ENCODE measurements at regions not wholly inside any gene's neighbourhood (a gene's known extent, or its start where the extent isn't known, plus 50 kb on each side); places are given as distances from the start of the nearest gene placed in this dataset.
"Not testable (repeated sequence)": the region's sequence is repeated elsewhere in the genome, so short reads cannot be mapped to it uniquely, and the experiment has no call there.

- H3K27ac ChIP-seq; H3K4me3 ChIP-seq; H3K9me3 ChIP-seq; FAIRE-seq; H3K4me1 ChIP-seq; intact Hi-C loops (cut with DNase I); H3K27me3 ChIP-seq; H3K36me3 ChIP-seq; DNase-seq: not testable (repeated sequence)
- WGBS, 2 donors, result no CpG with 5 or more reads among the region's 41 CpGs
- ATAC-seq, result peak; percentile 61 to 80 (median 70)
Observed at GRCh38 chr20:26057135-26057752, 360.6 kb upstream of the ZNF337 start.

- H3K4me1 ChIP-seq; intact Hi-C loops (cut with DNase I); H3K4me3 ChIP-seq; H3K27ac ChIP-seq; H3K9me3 ChIP-seq; H3K36me3 ChIP-seq; ATAC-seq; FAIRE-seq; H3K27me3 ChIP-seq; DNase-seq: not testable (repeated sequence)
- WGBS, 2 donors, result 88% methylated on average over 1 of the region's 4 CpGs; no CpG with 5 or more reads in 1 of the 2 donors
Observed at GRCh38 chr20:26025792-26026191, 329.1 kb upstream of the ZNF337 start.

- intact Hi-C loops (cut with DNase I); H3K27me3 ChIP-seq; H3K4me1 ChIP-seq; H3K36me3 ChIP-seq; DNase-seq; H3K4me3 ChIP-seq; H3K27ac ChIP-seq; H3K9me3 ChIP-seq: not testable (repeated sequence)
- WGBS, 2 donors, result no CpG with 5 or more reads among the region's 6 CpGs
- ATAC-seq (peak in 2 of 4 donors; percentile 29 to 53), FAIRE-seq (peak; percentile 23)
Observed at GRCh38 chr20:26010942-26011276, 314.3 kb upstream of the ZNF337 start.

- peak overlapping the region; percentile 23 to 53 (median 50) for H3K4me3 ChIP-seq
- FAIRE-seq; H3K4me1 ChIP-seq; H3K9me3 ChIP-seq; ATAC-seq; H3K27me3 ChIP-seq; intact Hi-C loops (cut with DNase I); H3K36me3 ChIP-seq: not testable (repeated sequence)
- WGBS, 2 donors, result 8 to 11% methylated on average over 6 to 10 of the region's 13 CpGs
- H3K27ac ChIP-seq, result peak overlapping the region; percentile 74 to 83 (median 80)
- peak in 3 of 6 donors; percentile 23 to 31 (median 27) for DNase-seq
Observed at GRCh38 chr20:26010224-26010941, 313.7 kb upstream of the ZNF337 start.

- FAIRE-seq; intact Hi-C loops (cut with DNase I); H3K9me3 ChIP-seq; H3K27me3 ChIP-seq; H3K36me3 ChIP-seq; H3K4me1 ChIP-seq: not testable (repeated sequence)
- H3K27ac ChIP-seq, result peak overlapping the region; percentile 74 to 83 (median 80)
- 28 to 36% methylated on average over 39 of the region's 39 CpGs for WGBS, 2 donors
- DNase-seq, result peak; percentile 85 to 96 (median 91)
- H3K4me3 ChIP-seq, result peak overlapping the region; percentile 23 to 53 (median 50)
- peak in 2 of 4 donors; percentile 65 to 74 for ATAC-seq
Observed at GRCh38 chr20:26009402-26010223, 313.0 kb upstream of the ZNF337 start.

- H3K4me1 ChIP-seq; intact Hi-C loops (cut with DNase I); H3K9me3 ChIP-seq; H3K4me3 ChIP-seq; H3K27ac ChIP-seq; DNase-seq; H3K27me3 ChIP-seq; FAIRE-seq; H3K36me3 ChIP-seq; ATAC-seq: not testable (repeated sequence)
- 86 to 96% methylated on average over 9 of the region's 9 CpGs for WGBS, 2 donors
Observed at GRCh38 chr20:26008026-26008425, 311.4 kb upstream of the ZNF337 start.

GRCh38 chr20:26006164-26006563 is 309.5 kb upstream of the ZNF337 start:
- DNase-seq, result not testable (repeated sequence)

GRCh38 chr20:26003959-26004358 is 307.3 kb upstream of the ZNF337 start:
- WGBS, 2 donors, result 72 to 78% methylated on average over 3 of the region's 3 CpGs
- H3K27me3 ChIP-seq; FAIRE-seq; H3K4me1 ChIP-seq; H3K27ac ChIP-seq; H3K9me3 ChIP-seq; H3K4me3 ChIP-seq; H3K36me3 ChIP-seq; DNase-seq; ATAC-seq; intact Hi-C loops (cut with DNase I): not testable (repeated sequence)

More at GRCh38 chr20:26006164-26006563, 309.5 kb upstream of the ZNF337 start:
- H3K4me1 ChIP-seq; FAIRE-seq; H3K9me3 ChIP-seq; H3K36me3 ChIP-seq; H3K4me3 ChIP-seq; intact Hi-C loops (cut with DNase I); H3K27ac ChIP-seq; H3K27me3 ChIP-seq; ATAC-seq: not testable (repeated sequence)
- WGBS, 2 donors, result 90 to 91% methylated on average over 3 to 4 of the region's 4 CpGs

GRCh38 chr20:25997367-25998038 is 300.9 kb upstream of the ZNF337 start:
- 71 to 77% methylated on average over 16 of the region's 16 CpGs for WGBS, 2 donors
- H3K4me3 ChIP-seq; H3K9me3 ChIP-seq; DNase-seq; ATAC-seq; FAIRE-seq; intact Hi-C loops (cut with DNase I); H3K4me1 ChIP-seq; H3K27ac ChIP-seq; H3K36me3 ChIP-seq; H3K27me3 ChIP-seq: not testable (repeated sequence)

Measured in pancreas (tissue), 10 donors.